HG03558 (cell line): ENCODE measurements at regions not wholly inside any gene's neighbourhood (a gene's known extent, or its start where the extent isn't known, plus 50 kb on each side); places are given as distances from the start of the nearest gene placed in this dataset.
"Not testable (repeated sequence)": the region's sequence is repeated elsewhere in the genome, so short reads cannot be mapped to it uniquely, and the experiment has no call there.

ENCODE experiments used
- ATAC-seq: cut with Tn5 transposase; IDR thresholded peaks from one replicate; pipeline ENCODE4 v1.9.1; 2021; ENCODE audit warnings: moderate number of reproducible peaks; ENCODE audit not compliant: unreplicated experiment; ENCODE audit errors: extremely low read depth

GRCh38 chr9:73916016-73916673 is 581.0 kb upstream of the RORB start:
- ATAC-seq: no peak

GRCh38 chr9:73919712-73920111 is 577.4 kb upstream of the RORB start:
- no peak for ATAC-seq

GRCh38 chr9:73923796-73924195 is 573.3 kb upstream of the RORB start:
- ATAC-seq: no peak

GRCh38 chr9:73951147-73951546 is 546.0 kb upstream of the RORB start:
- ATAC-seq: no peak

GRCh38 chr9:73962792-73963191 is 534.3 kb upstream of the RORB start:
- ATAC-seq: no peak

- ATAC-seq: no peak
These were observed 527.2 kb upstream of the RORB start for GRCh38 chr9:73969936-73970335.

GRCh38 chr9:73976424-73976823 is 520.7 kb upstream of the RORB start:
- ATAC-seq: not testable (repeated sequence)

GRCh38 chr9:73979894-73980264 is 517.3 kb upstream of the RORB start:
- no peak for ATAC-seq

GRCh38 chr9:73980754-73981153 is 516.4 kb upstream of the RORB start:
- no peak for ATAC-seq

- ATAC-seq: no peak
These were observed 515.7 kb upstream of the RORB start for GRCh38 chr9:73981405-73981804.

- no peak for ATAC-seq
These were observed 501.3 kb upstream of the RORB start for GRCh38 chr9:73995836-73996235.

GRCh38 chr9:73996844-73997243 is 500.3 kb upstream of the RORB start:
- no peak for ATAC-seq

GRCh38 chr9:74001382-74001781 is 495.8 kb upstream of the RORB start:
- ATAC-seq: no peak

GRCh38 chr9:74006935-74007334 is 490.2 kb upstream of the RORB start:
- ATAC-seq: no peak

GRCh38 chr9:74007833-74008232 is 489.3 kb upstream of the RORB start:
- no peak for ATAC-seq

GRCh38 chr9:74016004-74016403 is 481.1 kb upstream of the RORB start:
- no peak for ATAC-seq

GRCh38 chr9:74025402-74025925 is 471.7 kb upstream of the RORB start:
- no peak for ATAC-seq

- no peak for ATAC-seq
These were observed 464.7 kb upstream of the RORB start for GRCh38 chr9:74032421-74032820.

- ATAC-seq: no peak
These were observed 461.3 kb upstream of the RORB start for GRCh38 chr9:74035786-74036185.

- no peak for ATAC-seq
These were observed 460.4 kb upstream of the RORB start for GRCh38 chr9:74036549-74037231.

GRCh38 chr9:74037274-74037673 is 459.9 kb upstream of the RORB start:
- no peak for ATAC-seq

- ATAC-seq: no peak
These were observed 455.5 kb upstream of the RORB start for GRCh38 chr9:74041588-74041987.
